ENCODE measurements at regions not wholly inside any gene's neighbourhood (a gene's known extent, or its start where the extent isn't known, plus 50 kb on each side); places are given as distances from the start of the nearest gene placed in this dataset.

GRCh38 chr2:22499082-22499839 is 885.7 kb upstream of the KLHL29 start:
- no peak overlapping the region for H3K4me3 ChIP-seq (replicated peaks in 1 of 2; ENCODE audit: low read depth in 2 of 2, low read length in 2 of 2)
- TF ChIP-seq, protein P1, sequence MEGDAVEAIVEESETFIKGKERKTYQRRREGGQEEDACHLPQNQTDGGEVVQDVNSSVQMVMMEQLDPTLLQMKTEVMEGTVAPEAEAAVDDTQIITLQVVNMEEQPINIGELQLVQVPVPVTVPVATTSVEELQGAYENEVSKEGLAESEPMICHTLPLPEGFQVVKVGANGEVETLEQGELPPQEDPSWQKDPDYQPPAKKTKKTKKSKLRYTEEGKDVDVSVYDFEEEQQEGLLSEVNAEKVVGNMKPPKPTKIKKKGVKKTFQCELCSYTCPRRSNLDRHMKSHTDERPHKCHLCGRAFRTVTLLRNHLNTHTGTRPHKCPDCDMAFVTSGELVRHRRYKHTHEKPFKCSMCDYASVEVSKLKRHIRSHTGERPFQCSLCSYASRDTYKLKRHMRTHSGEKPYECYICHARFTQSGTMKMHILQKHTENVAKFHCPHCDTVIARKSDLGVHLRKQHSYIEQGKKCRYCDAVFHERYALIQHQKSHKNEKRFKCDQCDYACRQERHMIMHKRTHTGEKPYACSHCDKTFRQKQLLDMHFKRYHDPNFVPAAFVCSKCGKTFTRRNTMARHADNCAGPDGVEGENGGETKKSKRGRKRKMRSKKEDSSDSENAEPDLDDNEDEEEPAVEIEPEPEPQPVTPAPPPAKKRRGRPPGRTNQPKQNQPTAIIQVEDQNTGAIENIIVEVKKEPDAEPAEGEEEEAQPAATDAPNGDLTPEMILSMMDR (IDR thresholded peaks at IDR 0.05; ENCODE audit: low read depth, low read length) = no peak
- DNase-seq (ENCODE audit: low read depth in 2 of 2) = no peak

- TF ChIP-seq, protein P1 (IDR thresholded peaks at IDR 0.05; ENCODE audit: low read depth, low read length) = no peak
These were observed 884.4 kb upstream of the KLHL29 start for GRCh38 chr2:22500555-22500935.

GRCh38 chr2:22501851-22502250 is 883.1 kb upstream of the KLHL29 start:
- no peak for DNase-seq (ENCODE audit: low read depth in 2 of 2)
- TF ChIP-seq, protein P1 (IDR thresholded peaks at IDR 0.05; ENCODE audit: low read depth, low read length) = no peak
- H3K4me3 ChIP-seq (replicated peaks in 1 of 2; ENCODE audit: low read depth in 2 of 2, low read length in 2 of 2) = no peak overlapping the region

More at GRCh38 chr2:22500555-22500935, 884.4 kb upstream of the KLHL29 start:
- DNase-seq (ENCODE audit: low read depth in 2 of 2) = no peak
- no peak overlapping the region for H3K4me3 ChIP-seq (replicated peaks in 1 of 2; ENCODE audit: low read depth in 2 of 2, low read length in 2 of 2)

DNA sequence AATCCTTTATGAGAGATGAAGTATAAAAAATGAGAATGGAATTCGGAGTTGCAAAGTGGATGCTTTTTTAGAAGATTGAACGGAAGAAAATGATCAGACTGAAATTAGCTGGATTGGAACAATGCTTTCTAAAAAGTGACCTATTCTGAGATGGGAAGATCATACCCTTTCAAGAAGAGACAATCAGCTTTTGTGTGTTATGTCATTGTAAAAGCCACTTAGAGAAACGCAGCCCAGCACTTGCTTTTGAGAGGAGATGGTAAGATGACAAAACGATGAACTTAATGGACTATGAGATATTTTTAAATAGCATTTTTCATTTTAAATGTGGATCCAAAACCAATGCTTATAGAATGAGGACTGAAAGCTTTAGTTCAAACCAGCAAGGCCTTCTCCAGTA is 871.4 kb upstream of the KLHL29 start:
- DNase-seq (ENCODE audit: low read depth in 2 of 2) = no peak
- no peak overlapping the region for H3K4me3 ChIP-seq (replicated peaks in 1 of 2; ENCODE audit: low read depth in 2 of 2, low read length in 2 of 2)
- TF ChIP-seq, protein P1 (IDR thresholded peaks at IDR 0.05; ENCODE audit: low read depth, low read length) = no peak

DNA sequence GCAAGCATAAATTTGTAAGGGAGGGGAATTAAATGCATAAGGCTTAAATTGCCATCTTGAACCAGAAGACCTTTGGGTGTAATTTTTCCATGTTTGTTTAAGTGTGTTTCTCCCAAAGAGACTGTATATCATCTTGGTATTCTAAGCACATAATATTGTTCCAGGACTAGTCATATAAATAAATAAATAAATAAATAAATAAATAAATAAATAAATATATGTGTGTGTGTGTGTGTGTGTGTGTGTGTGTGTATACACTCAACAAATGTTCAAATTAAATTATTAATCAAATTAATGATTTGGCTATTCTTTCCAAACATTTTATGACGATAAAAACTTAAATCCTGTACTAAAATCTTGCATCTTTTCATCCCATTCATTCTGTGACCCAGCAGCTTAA is 867.8 kb upstream of the KLHL29 start:
- TF ChIP-seq, protein P1 (IDR thresholded peaks at IDR 0.05; ENCODE audit: low read depth, low read length) = no peak
- no peak overlapping the region for H3K4me3 ChIP-seq (replicated peaks in 1 of 2; ENCODE audit: low read depth in 2 of 2, low read length in 2 of 2)

DNA sequence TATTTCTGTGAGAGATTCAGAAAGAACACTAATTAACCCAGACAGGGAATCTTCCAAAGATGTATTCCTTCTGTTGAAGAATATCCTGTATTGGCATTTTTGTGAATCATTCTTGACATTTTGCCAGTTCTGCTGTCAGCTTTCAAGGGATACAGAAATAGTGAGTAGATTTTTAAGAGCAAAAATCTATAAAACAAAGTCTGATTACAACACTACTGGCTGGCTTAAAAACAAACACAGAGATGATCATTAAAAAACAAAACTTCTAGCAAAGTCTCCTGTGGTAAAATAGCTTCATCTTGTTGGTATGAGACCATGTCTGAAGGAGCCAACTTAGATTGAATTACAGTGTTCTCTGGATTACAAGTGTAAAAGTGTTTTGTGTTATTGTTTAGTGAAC is 866.3 kb upstream of the KLHL29 start:
- TF ChIP-seq, protein P1 (IDR thresholded peaks at IDR 0.05; ENCODE audit: low read depth, low read length) = no peak
- no peak overlapping the region for H3K4me3 ChIP-seq (replicated peaks in 1 of 2; ENCODE audit: low read depth in 2 of 2, low read length in 2 of 2)
- no peak for DNase-seq (ENCODE audit: low read depth in 2 of 2)

More for the DNA sequence above, 867.8 kb upstream of the KLHL29 start:
- no peak for DNase-seq (ENCODE audit: low read depth in 2 of 2)

Measured in cardiac fibroblast (primary cell).